GM18520 (cell line): ENCODE measurements at regions not wholly inside any gene's neighbourhood (a gene's known extent, or its start where the extent isn't known, plus 50 kb on each side); places are given as distances from the start of the nearest gene placed in this dataset.
"Not testable (repeated sequence)": the region's sequence is repeated elsewhere in the genome, so short reads cannot be mapped to it uniquely, and the experiment has no call there.

Experiments
- ATAC-seq: cut with Tn5 transposase; IDR thresholded peaks from one replicate; pipeline ENCODE4 v1.9.1; 2021; ENCODE audit not compliant: unreplicated experiment

DNA sequence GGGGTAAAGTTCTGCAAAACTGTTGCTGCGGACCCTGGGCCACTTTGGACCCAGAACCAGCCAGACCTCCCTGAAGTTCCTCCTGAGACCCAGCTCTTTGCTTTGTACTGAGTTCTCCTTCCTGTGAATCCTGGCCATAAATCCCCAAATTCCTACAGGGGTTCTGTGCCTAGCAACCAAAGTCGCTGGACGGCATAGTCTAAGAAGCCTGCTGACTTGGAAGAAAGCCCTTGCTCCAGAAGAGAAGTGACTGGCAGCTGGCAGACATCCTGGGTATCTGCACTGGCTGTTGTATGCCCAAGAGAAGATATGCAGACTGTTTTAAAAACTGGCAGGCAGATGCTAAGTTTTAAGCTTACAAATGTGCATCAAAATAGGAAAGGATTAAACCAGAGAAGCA lies 99.9 kb upstream of the SLC24A4 start:
- ATAC-seq: no peak

DNA sequence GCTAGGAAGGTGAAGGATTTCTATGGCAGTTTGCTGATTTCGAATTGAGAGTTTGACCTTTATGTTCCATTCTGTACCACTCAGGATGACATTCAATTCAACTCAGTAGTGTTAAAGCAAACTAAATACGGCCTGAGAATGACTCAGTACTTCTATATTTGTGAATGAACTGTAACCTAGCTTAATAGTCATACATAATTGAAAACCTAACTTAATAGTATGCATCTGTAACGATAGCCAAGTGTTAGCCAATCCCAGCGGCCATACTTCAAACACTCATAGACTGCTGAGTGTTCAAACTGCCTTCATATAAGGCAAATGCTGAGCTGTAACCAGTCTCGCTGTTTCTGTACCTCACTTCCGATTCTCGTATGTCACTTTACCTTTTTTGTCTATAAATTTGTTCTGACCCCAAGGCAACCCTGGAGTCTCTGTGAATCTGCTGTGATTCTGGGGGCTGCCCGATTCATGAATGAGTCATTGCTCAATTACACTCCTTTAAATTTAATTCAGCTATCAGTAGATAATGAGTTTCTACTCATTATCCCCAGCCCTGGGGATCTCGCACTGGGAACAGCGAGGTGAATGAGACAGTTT lies 98.5 kb upstream of the SLC24A4 start:
- no peak for ATAC-seq

DNA sequence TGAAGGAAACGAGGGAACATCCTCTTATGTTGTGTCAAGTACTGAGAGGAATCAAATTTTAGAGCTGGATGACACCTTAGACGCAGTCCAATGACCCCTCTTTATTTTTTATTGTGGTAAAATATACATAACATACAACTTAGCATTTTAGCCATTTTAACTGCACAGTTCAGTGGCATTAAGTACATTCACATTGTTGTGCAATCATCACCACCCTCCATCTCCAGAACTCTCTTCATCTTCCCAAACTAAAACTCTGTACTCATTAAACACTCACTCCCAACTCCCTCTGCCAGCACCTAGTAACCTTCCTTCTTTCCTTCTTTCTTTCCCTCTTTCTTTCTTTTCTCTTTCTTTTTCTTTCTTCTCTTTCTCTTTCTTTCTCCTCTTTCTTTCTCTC lies 97.2 kb upstream of the SLC24A4 start:
- no peak for ATAC-seq

DNA sequence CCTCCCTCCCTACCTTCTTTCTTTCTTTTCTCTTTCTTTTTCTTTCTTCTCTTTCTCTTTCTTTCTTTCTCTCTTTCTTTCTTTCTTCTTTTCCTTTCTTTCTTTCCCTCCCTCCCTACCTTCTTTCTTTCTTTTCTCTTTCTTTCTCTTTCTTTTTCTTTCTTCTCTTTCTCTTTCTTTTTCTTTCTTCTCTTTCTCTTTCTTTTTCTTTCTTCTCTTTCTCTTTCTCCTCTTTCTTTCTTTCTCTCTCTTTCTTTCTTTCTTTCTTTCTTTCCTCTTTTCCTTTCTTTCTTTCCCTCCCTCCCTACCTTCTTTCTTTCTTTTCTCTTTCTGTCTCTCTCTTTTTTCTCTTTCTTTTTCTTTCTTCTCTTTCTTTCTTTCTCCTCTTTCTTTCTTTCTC lies 96.8 kb upstream of the SLC24A4 start:
- ATAC-seq: not testable (repeated sequence)

DNA sequence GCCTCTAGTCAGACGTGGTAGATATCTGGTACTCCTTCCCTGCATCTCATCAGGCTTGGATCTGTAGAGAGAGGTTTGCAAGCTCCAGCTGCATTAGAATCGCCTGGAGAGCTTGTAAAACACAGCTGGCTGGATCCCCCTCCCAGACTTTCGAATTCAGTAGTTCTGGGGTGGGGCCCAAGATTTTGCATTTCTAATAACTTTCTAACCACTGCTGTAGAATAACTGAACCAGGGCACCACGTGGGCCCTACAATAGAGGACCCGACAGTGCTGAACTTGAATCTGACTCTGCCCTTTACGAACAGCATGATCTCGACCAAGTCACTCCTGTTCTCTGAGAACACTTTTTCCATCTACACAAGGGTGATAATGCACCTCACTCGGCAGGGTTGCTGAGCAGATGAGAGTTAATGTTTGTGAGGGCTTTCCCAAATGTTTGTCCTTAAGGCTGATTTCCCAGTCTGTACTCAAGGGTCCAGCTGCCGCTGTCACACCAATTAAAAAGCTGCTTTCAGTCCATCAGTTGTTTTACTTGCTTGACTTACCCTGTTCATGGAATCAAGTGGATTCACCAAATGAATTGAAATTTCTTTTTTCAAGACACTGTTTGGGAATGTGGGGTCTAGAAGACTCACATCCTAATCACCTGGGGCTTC lies 86.6 kb upstream of the SLC24A4 start:
- no peak for ATAC-seq

DNA sequence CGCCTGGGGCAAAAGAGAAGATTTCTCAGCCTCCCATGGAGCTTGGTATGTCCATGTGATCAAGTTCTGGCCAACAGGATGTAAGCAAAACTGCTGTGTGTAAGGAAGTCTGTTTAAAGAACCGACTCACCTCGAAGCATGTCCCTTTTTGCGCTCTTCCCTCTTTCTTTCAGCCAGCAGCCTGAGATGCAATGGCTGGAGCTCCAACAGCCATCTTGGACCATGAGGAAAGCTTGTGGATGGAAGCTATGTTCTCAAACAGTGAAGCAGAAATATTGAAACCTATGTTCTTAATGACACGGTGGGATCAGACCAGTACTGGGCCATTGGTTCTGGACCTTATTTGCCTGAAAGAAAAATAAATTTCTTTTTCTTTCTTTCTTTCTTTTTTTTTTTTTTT lies 82.3 kb upstream of the SLC24A4 start:
- ATAC-seq: no peak

DNA sequence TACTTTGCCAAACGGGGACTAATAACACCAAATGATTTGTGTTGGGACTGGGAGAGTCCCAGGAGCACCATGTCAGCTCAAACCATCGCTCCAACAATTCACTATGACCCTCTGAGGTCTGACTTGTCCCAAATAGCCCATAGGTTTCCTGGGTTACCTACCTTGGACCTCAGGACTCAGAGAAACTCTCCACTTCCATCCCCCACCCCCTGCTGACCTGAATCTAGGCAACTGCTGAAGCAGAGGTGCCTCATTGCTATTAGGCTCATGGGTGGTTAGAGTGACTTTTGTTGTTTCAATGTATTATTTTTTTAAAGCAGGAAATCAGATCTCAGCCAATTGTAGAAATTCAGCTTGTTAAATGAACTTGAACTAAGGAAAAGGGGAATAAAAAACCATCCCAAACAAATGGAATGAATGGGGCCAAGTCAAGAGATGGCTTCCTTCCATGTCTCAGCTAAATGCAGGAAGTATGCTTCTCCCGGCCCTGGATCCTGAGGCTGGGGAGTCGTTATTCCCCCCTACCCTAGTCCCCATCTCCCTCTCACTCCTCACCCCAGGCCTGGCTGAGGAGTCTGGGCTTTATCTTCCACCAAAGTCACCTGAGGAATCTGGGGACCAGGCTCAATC lies 80.9 kb upstream of the SLC24A4 start:
- ATAC-seq: no peak

DNA sequence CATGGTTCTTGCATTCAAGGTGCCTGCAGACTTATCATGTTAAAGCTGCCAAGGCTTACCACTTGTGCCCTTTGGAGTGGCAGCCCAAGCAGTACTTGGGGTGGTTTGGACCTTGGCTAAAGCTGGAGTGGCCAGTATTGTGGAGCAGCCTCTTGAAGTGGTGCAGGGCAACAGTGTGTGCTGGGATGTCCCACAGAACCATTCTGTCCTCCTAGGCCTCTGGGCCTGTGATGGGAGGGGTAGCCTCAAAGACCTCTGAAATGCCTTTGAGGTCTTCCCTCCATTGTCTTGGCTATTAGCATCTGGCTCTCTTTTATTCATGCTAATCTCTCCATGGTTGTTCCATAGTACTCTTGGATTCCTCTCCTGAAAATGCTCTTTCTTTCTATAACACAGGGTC lies 78.2 kb upstream of the SLC24A4 start:
- ATAC-seq: no peak

DNA sequence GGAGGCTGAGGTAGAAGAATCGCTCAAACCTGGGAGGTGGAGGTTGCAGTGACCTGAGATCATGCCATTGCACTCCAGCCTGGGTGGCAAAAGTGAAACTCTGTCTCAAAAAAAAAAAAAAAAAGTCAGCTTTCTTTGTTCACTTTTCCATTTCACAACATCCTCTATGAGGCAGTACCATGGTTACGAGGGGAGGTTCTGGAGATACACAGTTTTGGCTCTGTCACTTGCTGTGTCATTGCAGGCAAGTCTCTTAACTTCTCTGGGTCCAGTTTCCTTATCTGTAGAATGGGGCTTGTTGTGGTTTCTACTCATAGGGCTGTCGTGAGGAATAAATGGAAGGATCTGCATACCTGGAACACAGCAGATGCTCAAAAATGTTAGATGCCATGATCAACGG lies 75.6 kb upstream of the SLC24A4 start:
- no peak for ATAC-seq

DNA sequence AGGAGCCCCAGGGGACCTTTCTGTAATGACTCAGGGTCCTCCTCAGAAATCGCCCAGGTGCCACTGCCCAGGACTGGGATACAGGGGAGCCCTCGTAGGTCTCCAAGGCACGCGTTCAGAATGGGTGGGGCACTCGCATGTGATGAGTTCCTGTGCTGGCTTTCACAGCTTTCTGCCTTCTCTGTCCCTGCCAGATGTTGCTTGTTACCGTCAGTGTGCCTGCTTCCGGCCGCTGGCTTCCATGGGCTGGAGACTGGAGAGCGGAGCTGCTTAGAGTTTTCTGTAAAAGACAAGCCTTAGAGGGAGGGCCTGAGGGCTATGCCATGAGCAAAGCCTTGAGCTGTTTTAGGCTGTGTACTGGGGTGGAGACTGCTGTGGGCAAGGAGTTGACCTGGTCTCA lies 75.0 kb upstream of the SLC24A4 start:
- no peak for ATAC-seq

DNA sequence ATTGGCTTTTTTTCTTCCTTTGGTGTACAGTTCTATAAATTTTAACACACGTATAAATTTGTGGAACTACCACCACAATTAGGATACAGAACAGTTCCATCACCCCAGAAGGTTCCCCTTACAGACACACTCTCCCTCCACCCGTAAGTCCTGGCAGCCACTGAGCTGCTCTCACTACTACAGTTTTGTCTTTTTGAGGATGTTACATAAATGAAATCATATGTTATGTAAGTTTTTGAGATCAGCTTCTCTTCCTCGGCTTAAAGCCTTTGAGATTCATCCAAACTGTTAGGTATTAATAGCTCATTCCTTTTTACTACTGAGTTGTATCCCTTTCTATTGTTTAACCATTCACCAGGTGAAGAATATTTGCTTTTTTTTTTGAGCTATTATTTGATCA lies 74.3 kb upstream of the SLC24A4 start:
- no peak for ATAC-seq

DNA sequence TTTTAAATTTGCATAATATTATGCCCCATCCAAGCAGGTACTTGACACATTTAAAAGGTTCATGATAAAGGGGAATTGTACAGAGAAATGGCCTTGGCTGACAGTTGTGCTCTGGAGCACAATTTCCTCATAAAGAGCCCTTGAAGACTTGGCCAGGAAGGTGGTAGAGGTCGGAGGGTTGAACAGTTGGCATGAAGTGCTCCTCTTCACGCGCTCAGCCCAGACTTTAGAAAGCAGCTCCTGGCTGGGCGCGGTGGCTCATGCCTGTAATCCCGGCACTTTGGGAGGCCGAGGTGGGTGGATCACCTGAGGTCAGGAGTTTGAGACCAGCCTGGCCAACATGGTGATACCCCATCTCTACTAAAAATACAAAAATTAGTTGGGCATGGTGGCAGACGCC lies 72.6 kb upstream of the SLC24A4 start:
- not testable (repeated sequence) for ATAC-seq

DNA sequence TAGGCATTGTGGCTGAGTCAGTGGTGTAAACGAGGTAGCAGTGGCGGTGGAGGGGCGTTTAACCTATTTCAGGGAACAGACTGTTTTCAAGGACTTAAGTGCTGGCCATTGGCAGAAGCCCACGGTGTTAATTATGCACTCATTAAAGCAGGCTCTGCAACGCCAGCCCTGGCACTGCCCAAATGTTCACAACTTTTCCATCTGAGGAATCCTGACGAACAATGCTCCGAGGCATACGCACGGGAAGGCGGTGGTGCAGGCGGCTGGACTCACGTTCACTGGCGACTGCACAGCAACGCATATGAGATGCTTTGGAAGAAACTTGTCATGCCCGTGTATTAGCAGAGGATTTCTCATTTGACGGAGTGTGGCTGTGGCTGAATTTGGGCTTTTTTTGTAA lies 70.6 kb upstream of the SLC24A4 start:
- no peak for ATAC-seq

DNA sequence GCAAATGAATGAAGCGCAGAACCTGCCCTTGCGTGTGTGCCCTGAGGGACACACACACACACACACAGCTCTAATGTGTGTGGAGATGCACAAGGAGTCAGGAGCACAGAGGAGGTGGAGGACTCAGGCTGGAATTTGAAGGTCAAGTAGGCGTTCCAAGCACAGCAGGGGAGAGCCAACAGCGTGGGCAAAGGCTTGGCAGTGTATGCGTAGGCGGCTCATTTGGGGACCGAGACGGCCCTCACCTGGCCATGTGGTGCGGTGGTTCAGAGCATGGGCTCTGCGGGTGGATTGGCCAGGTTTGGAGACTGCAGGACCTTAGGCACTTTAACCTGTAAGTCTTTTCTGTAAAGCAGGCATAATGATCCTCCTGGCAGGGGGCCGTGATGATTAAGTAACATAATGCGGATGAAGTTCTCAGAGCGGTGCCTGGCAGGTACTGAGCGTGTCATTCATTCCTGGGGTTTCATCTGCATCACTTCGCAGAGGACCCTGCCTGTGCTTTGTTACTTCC lies 69.5 kb upstream of the SLC24A4 start:
- ATAC-seq: no peak

DNA sequence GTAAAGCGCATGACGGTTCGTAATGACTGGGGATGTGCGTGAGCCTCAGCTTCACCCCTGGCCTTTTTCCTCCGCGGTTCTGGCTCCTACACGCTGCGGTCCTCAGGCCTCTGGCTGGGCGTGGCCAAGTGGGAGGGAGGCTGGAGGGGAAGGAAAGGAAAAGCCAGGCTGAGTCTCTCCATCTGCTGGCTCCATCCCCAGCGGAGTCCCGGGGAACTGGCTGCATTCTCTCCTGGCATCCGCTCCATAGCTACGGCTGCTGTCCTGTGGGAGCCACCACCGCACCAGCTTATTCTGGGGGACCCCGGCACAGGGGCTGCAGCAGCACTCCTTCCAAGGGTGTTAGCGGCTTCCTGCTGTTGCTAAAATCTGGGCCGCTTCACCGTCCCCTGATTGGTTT lies 68.2 kb upstream of the SLC24A4 start:
- no peak for ATAC-seq

DNA sequence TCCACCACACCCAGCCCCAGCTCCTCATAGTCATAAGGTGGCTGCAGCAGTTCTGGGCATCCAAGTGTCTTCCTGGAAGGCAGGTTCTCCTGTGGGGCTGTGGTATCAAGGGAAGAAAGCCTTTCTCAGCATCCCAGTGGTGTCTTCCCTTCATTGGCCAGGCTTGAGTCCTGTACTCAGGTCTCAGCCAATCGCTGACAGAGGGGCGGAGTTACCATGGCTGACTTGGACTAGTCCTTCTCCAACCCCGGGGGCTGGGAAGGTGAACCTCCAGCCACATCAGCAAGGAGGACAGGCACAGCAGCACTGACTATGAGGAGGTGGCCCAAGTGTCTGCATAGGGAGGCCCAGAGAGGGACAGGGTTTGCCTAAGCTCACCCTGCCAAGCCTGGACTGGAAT lies 64.0 kb upstream of the SLC24A4 start:
- ATAC-seq: no peak

DNA sequence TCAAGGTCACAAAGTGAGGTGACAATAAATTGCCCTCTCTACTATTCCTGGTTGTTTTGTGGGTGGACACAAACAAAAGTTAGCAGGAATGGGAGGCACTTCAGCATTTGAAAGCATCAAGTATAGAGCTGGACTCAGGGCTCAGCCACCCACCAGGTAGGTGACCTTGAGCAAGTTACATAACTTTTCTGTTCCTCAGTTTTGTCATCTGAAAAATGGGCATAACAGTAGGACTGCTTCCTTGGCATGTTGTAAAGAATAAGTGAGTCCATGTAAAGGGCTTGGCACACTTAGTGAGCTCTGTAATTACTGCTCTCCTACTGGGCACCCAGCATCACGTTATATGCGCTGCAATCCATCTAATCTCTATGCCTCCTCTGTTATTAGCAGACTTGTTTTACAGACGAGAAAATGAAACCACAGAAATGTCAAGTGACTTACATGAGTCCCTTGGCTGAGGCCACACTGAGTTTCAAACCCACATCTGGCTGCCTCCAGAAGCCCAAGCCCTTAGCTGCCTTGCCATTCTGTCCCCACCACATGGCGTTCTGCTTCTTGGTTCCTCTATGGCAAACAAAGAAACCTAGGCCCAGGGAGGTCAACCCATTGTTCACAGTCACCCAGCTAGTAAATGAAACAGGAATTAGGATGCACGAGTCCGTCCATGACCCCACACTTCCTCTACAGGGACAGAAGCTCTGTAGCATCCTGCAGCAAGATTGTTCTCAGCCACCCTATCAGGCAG lies 63.2 kb upstream of the SLC24A4 start:
- peak; percentile 69 for ATAC-seq

DNA sequence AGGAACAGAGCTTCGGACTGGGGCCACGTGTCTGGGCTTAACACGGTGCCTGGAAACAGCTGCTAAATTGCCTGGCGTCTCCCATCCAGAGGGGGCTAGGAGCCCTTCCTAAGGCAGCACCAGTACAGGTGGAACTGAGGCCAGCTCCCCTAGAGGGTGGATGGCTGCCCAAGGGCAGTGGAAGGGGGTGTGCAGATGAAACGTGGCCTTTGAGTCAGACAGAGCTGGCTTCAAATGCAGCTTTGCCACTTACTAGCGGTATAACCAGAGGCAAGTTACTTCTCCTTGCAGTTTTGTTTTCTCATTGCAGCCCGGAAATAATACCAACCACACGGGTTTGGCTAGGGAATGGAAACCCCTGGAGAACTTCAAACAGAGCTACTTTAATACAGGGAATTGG lies 59.3 kb upstream of the SLC24A4 start:
- ATAC-seq: no peak

DNA sequence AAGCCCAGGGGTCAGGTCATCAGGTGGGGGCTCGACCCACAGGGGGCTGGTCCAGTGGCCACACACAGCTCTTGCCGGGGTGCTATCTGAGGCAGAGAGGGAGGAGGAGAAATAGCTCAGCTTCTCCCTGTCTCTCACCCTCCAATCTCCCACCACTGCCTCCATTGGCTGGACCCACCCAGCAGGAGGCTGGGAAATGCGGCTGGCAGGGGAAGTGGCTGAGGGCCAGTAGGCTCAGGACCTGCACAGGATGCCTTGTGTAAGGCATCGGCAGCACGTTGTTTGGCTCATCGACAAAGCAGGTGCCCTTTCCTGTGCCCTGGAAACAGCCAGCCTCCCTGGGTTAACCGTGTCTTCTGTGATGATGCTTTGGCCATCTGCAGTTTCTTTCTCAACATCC lies 58.8 kb upstream of the SLC24A4 start:
- no peak for ATAC-seq

DNA sequence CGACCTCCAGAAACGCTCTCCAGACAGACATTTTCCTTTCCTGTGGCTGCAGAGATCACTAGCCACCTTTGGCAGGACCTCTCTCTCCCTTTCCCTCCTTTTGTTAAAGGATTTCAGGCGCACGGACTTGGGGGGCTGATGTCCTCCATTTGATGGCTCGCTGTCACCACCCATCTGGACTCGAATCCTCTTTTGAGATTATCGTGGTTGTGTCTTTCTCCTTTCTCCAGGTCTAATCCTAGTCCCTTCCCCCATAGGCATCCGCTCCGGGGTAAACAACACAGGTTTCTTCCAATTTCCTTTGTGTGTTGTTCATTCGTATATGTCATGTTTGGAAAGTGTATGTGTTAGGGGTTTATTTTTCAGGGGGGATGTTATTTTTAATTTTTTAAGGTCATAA lies 56.7 kb upstream of the SLC24A4 start:
- ATAC-seq: no peak
